ENCODE measurements at regions not wholly inside any gene's neighbourhood (a gene's known extent, or its start where the extent isn't known, plus 50 kb on each side); places are given as distances from the start of the nearest gene placed in this dataset.

DNA sequence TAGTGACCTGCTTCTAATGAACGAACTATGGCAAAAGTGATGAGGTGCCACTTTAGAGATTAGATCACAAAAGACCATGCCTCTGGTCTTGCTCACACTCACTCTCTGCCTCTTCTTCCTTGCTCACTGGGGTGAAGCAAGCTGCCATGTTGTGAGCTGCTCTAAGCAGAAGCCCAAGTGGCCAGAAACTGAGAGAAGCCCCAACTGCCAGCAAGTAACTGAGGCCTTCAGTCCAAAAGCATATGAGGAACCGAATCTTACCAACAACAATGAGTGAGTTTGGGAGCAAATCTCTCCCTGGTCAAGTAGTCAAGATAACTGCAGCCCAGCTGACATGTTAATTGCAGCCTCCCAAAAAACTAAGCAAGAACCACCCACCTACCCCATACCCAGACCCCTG lies 126.0 kb upstream of the ACO1 start:
- peaks cover 3% of the 10 kb centered on the region for H3K9me3 Mint-ChIP-seq
- no peaks in the 10 kb centered on the region for H3K36me3 Mint-ChIP-seq (ENCODE audit: insufficient read depth)
- DNase-seq (no peak), ATAC-seq (no peak)
- H3K4me3 Mint-ChIP-seq = no peak overlapping the region
- H3K4me1 Mint-ChIP-seq (ENCODE audit: low read depth) = no peaks in the 10 kb centered on the region
- peaks cover 5% of the 10 kb centered on the region for H3K27me3 Mint-ChIP-seq (ENCODE audit: low read depth)

DNA sequence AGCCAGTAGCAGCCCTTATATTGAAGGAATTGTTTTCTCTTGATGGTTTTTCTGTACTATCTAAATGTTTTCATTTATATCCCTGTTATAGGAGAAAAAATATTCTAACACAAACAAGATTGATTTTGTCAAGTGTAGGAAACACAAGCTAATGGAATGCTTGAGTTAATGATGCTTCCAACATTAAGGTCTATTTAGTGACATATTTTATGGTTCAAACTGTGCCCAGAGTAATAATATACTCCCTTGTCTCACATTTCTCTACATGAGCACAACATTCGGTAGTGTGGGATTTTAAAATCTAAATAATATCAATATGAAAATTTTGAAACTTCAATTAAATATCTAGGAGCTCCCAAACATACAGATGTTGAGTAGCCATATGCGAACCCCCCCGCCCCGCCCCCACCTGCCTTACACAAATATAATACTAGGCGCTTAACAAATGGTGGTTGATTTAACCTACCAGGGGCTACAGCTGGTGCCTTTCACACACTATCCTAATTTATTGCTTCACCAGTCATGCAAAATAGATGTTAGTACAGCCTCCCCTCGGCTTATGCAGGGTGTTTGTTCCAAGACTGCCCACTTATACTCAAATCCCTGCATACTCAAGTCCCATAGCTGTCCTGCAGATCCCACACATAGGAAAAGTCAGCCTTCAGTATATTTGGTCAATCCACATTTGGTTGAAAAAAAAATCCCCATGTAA lies 124.1 kb upstream of the ACO1 start:
- Mint-ChIP-seq H3K9me3 (peaks cover 3% of the 10 kb centered on the region), H3K36me3 (ENCODE audit: insufficient read depth) (no peaks in the 10 kb centered on the region), H3K4me3 (no peak overlapping the region), H3K4me1 (ENCODE audit: low read depth) (no peaks in the 10 kb centered on the region), H3K27me3 (ENCODE audit: low read depth) (peaks cover 7% of the 10 kb centered on the region)
- no peak for DNase-seq
- no peak for ATAC-seq

DNA sequence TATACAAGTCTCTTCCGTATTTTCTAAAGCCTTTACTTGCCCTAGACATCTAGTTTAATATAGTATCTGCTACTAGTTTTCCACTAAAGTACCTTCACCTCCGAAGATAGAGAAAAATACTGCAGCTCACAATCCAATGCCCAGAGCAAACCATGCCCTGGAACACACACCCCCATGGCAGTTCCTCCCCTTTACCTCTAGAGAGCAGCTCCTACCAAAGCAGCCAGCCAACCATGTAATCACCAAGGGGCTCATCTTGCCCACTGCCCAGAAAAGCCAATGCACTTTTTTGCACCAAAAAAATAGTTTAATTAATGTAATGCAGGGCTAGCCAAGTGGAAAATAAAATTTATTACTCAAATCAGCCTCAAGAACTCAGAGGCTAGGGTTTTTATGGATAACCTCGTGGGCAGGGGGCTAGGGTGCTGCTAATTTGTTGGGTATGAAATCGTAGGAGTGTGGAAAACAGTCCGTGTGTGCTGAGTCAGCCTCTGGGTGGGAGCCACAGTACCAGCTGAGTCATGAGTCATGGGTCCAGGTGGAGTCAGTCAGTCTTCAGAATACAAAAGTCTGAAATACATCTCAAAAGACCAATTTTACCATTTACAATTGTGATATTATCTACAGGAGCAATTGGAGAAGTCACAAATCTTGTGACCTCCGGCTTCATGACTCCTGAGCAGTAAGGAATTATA lies 120.1 kb upstream of the ACO1 start:
- no peaks in the 10 kb centered on the region for H3K36me3 Mint-ChIP-seq (ENCODE audit: insufficient read depth)
- no peak for ATAC-seq
- peaks cover 2% of the 10 kb centered on the region for H3K27me3 Mint-ChIP-seq (ENCODE audit: low read depth)
- H3K4me1 Mint-ChIP-seq (ENCODE audit: low read depth) = no peaks in the 10 kb centered on the region
- H3K9me3 Mint-ChIP-seq = no peaks in the 10 kb centered on the region
- DNase-seq = no peak
- H3K4me3 Mint-ChIP-seq = no peak overlapping the region

DNA sequence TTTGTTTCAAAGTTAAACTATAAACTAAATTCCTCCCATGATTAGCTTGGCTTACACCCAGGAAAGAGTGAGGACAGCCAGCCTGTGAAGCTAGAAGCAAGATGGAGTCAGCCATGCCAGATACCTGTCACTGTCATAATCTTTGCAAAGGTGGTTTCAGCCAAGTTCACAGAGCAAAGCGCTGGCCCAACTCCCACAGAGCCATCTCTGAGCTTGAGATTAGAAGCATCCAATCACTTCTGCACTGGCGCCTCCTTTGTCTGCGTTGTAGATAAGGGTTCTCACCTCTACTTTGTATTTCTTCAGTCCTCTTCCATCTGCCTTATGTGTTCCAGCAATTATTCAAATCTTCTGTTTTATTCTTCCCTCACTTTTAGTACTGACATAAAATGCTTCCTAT lies 119.4 kb upstream of the ACO1 start:
- peaks cover 2% of the 10 kb centered on the region for H3K27me3 Mint-ChIP-seq (ENCODE audit: low read depth)
- no peaks in the 10 kb centered on the region for H3K4me1 Mint-ChIP-seq (ENCODE audit: low read depth)
- DNase-seq = no peak
- ATAC-seq = no peak
- H3K4me3 Mint-ChIP-seq = no peak overlapping the region
- H3K9me3 Mint-ChIP-seq = no peaks in the 10 kb centered on the region
- H3K36me3 Mint-ChIP-seq (ENCODE audit: insufficient read depth) = no peaks in the 10 kb centered on the region

DNA sequence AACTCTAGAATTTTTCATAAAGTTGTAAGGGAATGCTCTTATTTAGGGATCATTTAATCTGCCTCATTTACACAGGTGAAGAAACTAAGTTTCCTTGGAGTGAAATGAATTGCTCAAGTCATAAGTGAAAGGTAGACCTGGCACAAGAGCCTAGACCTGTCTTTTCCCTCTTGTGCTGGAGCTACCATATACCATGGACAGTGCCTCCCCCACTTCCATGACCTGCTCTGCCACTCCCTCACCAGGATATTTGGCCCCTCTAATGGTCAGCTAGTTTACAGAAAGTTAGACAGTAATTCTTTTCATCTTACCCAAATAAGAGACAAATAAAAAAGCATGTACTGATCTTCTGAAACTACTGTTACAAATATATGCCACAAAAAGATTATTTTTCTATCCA lies 105.5 kb upstream of the ACO1 start:
- DNase-seq (no peak), ATAC-seq (no peak)
- Mint-ChIP-seq H3K9me3 (no peaks in the 10 kb centered on the region), H3K27me3 (ENCODE audit: low read depth) (peaks cover 5% of the 10 kb centered on the region), H3K4me3 (no peak overlapping the region), H3K36me3 (ENCODE audit: insufficient read depth) (no peaks in the 10 kb centered on the region), H3K4me1 (ENCODE audit: low read depth) (no peaks in the 10 kb centered on the region)

DNA sequence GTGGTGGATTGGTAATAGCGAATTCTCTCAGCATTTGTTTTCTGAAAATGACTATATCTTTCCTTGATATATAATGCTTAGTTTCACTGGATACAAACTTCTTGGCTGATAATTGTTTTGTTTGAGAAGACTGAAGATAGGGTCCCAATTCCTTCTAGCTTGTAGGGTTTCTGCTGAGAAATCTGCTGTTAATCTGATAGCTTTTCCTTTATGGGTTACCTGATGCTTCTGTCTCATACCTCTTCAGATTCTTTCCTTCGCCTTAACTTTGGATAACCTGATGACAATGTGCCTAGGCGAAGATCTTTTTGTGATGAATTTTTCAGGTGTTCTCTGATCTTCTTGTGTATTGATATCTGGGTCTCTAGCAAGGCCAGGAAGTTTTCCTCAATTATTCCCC lies 94.7 kb upstream of the ACO1 start:
- no peak for DNase-seq
- peaks cover 10% of the 10 kb centered on the region for H3K27me3 Mint-ChIP-seq (ENCODE audit: low read depth)
- H3K4me3 Mint-ChIP-seq = no peak overlapping the region
- H3K9me3 Mint-ChIP-seq = no peaks in the 10 kb centered on the region
- no peaks in the 10 kb centered on the region for H3K36me3 Mint-ChIP-seq (ENCODE audit: insufficient read depth)
- no peak for ATAC-seq
- H3K4me1 Mint-ChIP-seq (ENCODE audit: low read depth) = no peaks in the 10 kb centered on the region

DNA sequence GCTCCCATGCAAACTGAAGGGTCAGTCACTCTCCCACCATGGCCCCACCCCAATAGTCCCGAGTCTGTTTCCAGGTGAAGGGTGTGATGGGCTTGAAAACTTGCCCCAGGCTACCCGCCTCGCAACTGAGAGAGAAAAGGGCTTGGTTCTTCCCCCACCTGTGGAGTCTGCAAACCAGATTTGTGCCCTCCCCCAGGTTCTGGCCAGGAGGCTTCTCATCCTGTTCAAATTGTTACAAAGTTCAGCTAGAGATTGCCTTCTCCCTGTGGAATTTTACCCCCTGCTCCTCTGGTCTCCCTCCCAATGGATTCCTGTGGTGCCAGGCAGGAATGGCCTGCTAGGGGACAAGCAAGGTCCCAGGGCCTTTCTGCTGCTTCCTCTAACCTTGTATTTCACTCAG lies 93.1 kb upstream of the ACO1 start:
- H3K27me3 Mint-ChIP-seq (ENCODE audit: low read depth) = peaks cover 10% of the 10 kb centered on the region
- ATAC-seq (no peak), DNase-seq (no peak)
- H3K9me3 Mint-ChIP-seq = no peaks in the 10 kb centered on the region
- H3K36me3 Mint-ChIP-seq (ENCODE audit: insufficient read depth) = no peaks in the 10 kb centered on the region
- no peak overlapping the region for H3K4me3 Mint-ChIP-seq
- no peaks in the 10 kb centered on the region for H3K4me1 Mint-ChIP-seq (ENCODE audit: low read depth)

DNA sequence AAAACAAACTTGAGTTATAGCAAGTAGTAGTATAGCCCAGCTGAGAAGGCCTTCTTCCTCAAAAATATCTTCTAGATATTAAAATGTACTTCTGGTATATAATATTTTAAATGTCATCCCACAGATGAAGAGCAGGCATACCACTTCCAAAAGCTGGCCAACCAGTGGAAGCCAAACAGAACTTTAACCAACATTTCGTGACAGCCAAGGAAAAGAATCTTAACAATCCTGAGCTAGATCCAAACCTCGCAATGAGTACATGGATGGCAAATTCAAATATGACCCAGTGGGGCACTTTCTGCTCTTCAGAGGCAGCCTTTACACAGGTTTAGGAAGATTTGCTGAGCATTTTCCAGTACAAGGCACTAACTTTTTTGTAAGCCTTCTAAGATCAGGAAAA lies 91.8 kb upstream of the ACO1 start:
- Mint-ChIP-seq H3K4me3 (no peak overlapping the region), H3K36me3 (ENCODE audit: insufficient read depth) (no peaks in the 10 kb centered on the region), H3K9me3 (no peaks in the 10 kb centered on the region), H3K27me3 (ENCODE audit: low read depth) (peaks cover 11% of the 10 kb centered on the region), H3K4me1 (ENCODE audit: low read depth) (no peaks in the 10 kb centered on the region)
- DNase-seq (no peak), ATAC-seq (no peak)

DNA sequence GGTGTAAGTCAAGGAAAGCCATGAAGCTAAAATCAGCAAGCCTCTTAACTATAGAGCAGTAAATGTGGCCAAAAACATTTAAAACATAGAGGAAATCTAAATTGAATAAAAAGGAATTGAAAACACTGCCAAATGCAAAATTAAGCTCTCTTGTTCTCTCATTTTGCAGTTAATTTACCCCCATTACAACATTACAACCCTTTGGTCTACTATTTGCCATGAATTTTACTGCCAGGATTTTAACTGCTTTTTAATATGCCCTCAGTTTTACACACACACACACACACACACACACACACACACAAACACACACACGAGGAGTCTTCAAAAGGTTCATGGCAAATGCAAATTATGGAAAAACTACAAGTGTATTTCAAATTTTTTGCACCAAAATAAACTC lies 91.4 kb upstream of the ACO1 start:
- Mint-ChIP-seq H3K9me3 (no peaks in the 10 kb centered on the region), H3K4me1 (ENCODE audit: low read depth) (no peaks in the 10 kb centered on the region), H3K27me3 (ENCODE audit: low read depth) (peaks cover 15% of the 10 kb centered on the region), H3K4me3 (no peak overlapping the region), H3K36me3 (ENCODE audit: insufficient read depth) (no peaks in the 10 kb centered on the region)
- DNase-seq = no peak
- ATAC-seq = no peak

DNA sequence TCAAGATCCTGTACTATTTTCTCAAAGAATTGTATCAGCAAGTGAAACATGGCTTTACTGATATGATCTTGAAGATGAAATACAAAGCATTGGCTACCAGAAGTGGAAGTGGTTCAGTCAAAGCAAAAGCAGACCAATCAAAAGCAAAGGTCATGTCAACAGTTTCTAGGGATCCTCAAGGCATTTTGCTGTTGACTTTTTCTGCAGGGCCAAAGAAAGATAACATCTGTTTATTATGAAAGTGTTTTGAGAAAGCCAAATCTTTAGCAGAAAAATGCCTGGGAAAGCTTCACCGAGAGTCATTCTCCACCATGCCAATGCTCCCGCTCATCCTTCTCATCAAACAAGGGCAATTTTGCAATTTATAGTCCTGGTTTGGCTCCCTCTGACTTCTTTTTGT lies 90.3 kb upstream of the ACO1 start:
- no peaks in the 10 kb centered on the region for H3K4me1 Mint-ChIP-seq (ENCODE audit: low read depth)
- no peak overlapping the region for H3K4me3 Mint-ChIP-seq
- no peak for ATAC-seq

DNA sequence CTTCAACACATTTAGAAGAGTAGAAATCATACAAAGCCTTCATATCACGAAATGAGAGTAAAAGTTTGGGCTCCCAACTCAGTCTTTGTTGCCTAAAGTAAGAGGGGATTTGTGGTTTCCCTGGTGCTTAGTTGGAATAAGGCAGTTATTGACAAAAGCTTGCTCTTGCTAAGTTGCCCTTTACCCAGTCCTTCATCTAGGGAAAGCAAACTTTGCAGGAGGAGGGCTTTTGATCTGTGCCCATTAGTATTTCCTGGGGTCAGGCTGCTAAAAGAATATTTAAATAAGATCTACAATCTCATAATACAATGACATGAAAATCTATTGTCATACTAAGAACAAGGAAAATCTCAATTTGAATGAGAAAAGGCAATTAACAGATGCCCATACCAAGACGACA lies 84.1 kb upstream of the ACO1 start:
- H3K4me3 Mint-ChIP-seq = no peak overlapping the region
- ATAC-seq = no peak
- H3K4me1 Mint-ChIP-seq (ENCODE audit: low read depth) = no peaks in the 10 kb centered on the region
- H3K9me3 Mint-ChIP-seq = no peaks in the 10 kb centered on the region
- DNase-seq = no peak
- H3K27me3 Mint-ChIP-seq (ENCODE audit: low read depth) = peaks cover 10% of the 10 kb centered on the region
- H3K36me3 Mint-ChIP-seq (ENCODE audit: insufficient read depth) = no peaks in the 10 kb centered on the region

More for the DNA sequence above, 90.3 kb upstream of the ACO1 start:
- Mint-ChIP-seq H3K9me3 (no peaks in the 10 kb centered on the region), H3K27me3 (ENCODE audit: low read depth) (peaks cover 18% of the 10 kb centered on the region), H3K36me3 (ENCODE audit: insufficient read depth) (no peaks in the 10 kb centered on the region)
- DNase-seq = no peak

DNA sequence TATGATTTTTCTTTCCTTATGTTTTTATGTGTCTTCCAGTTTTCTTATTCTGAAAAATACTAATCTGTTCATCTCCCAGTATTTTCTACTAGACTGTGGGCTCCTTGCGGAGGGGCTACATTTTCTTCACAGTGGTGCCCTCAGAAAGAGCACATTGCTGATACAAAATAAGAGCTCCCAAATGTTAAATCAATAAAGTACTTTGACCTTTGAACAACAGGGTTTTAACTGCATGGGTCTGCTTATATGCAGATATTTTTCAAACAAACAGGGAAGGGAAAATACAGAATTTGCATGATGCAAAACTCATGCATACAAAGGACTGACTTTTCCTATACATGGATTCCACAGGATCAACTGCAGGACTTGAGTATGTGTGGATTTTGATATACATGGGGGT lies 79.9 kb upstream of the ACO1 start:
- H3K27me3 Mint-ChIP-seq (ENCODE audit: low read depth) = peaks cover 4% of the 10 kb centered on the region
- H3K36me3 Mint-ChIP-seq (ENCODE audit: insufficient read depth) = no peaks in the 10 kb centered on the region
- H3K9me3 Mint-ChIP-seq = no peaks in the 10 kb centered on the region

DNA sequence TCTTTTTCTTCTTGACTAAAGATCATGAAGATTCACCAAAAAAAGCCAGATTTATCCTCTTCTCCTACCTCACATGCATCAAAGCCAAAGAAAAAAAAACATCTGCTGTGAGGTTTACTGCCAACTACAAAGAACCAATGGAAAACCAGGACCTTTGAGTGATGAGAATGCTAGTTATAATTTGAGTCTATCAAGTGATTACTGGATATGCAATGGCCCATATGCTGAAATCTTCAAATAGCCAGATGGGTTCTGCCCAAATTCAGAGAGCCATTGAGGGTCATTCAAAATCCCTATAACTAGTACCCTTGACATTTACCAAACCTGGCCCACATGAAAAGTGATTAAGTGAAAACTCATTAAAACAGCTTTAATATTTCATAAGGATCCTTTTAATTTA lies 78.4 kb upstream of the ACO1 start:
- H3K4me3 Mint-ChIP-seq = no peak overlapping the region
- H3K27me3 Mint-ChIP-seq (ENCODE audit: low read depth) = peaks cover 2% of the 10 kb centered on the region
- H3K36me3 Mint-ChIP-seq (ENCODE audit: insufficient read depth) = no peaks in the 10 kb centered on the region
- ATAC-seq (no peak), DNase-seq (no peak)
- no peaks in the 10 kb centered on the region for H3K4me1 Mint-ChIP-seq (ENCODE audit: low read depth)
- H3K9me3 Mint-ChIP-seq = no peaks in the 10 kb centered on the region

More for the DNA sequence above, 79.9 kb upstream of the ACO1 start:
- DNase-seq (no peak), ATAC-seq (no peak)
- Mint-ChIP-seq H3K4me1 (ENCODE audit: low read depth) (no peaks in the 10 kb centered on the region), H3K4me3 (no peak overlapping the region)

DNA sequence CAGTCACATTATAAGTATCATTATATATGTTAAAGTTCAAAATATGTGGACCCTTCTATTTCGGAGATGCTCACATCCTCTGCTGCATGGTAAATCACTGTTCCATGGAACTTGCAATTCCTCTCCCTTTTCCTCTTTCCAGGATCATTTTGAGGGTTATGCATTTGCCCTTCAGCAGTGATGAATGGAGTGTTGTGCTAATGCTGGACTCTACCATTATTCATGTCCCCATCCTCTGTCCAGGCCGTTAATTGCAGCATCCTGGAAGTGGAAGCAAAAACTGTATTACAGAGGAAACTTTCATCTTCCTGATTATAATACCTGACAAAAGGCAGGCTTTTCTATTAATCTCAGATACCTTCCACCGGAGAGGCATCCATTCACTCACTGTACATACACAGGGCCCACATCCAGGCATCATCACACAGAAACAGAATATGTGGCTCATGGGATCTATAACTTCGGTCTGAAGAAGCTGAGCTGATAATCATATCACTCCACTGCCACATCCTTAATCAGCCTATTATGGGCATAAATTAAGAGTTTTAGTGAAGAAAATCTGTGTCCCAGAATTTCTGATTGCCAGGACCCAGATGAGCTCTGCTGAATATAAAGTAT lies 65.0 kb upstream of the ACO1 start:
- Mint-ChIP-seq H3K9me3 (peaks cover 14% of the 10 kb centered on the region), H3K4me1 (ENCODE audit: low read depth) (no peaks in the 10 kb centered on the region), H3K4me3 (no peak overlapping the region), H3K36me3 (ENCODE audit: insufficient read depth) (no peaks in the 10 kb centered on the region), H3K27me3 (ENCODE audit: low read depth) (no peaks in the 10 kb centered on the region)
- no peak for ATAC-seq
- DNase-seq = no peak

DNA sequence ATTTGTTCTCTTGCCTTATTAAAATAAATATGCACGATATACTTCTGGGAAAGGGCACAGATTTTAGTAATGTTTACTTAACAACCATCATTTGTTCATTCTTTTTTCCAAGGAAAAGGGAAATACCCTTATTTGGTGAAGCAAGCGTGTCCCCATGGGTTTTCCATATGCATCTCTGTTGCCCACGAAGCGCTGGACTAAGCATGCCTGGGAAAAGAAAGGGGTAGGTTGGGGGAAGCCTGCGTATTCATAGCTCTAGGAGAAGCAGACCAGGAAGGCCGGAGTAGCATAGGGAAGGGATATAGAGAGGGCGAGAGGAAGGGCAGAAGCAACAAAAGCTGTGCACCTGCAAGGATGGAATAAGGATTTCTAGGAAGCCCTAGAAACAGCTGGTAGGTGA lies 61.8 kb upstream of the ACO1 start:
- ATAC-seq = no peak
- no peaks in the 10 kb centered on the region for H3K36me3 Mint-ChIP-seq (ENCODE audit: insufficient read depth)

More for the DNA sequence above, 61.8 kb upstream of the ACO1 start:
- Mint-ChIP-seq H3K9me3 (no peaks in the 10 kb centered on the region), H3K4me1 (ENCODE audit: low read depth) (no peaks in the 10 kb centered on the region), H3K27me3 (ENCODE audit: low read depth) (peaks cover 1% of the 10 kb centered on the region), H3K4me3 (no peak overlapping the region)
- DNase-seq = no peak

All from activated T-cell treated with anti-CD3 and anti-CD28 coated beads, Interleukin-2, amount 50 U/mL, for 4 hours (primary cell).